Mesothelial cell of epicardium (in vitro differentiated cells): ENCODE measurements at regions not wholly inside any gene's neighbourhood (a gene's known extent, or its start where the extent isn't known, plus 50 kb on each side); places are given as distances from the start of the nearest gene placed in this dataset.

Source experiments
- DNase-seq, 2 experiments: peaks; one replicate each; pipeline ENCODE4 v3.0.0; 2021; ENCODE audit warnings: low spot score in 2 of 2; ENCODE audit not compliant: unreplicated experiment in 2 of 2
- H3K27ac Mint-ChIP-seq: 2 replicates; pipeline ENCODE4 v1.8.0; 2021; ENCODE audit warnings: mixed read lengths
- H3K27me3 Mint-ChIP-seq: 2 replicates; pipeline ENCODE4 v1.8.0; 2021; ENCODE audit warnings: low read depth, mixed read lengths
- H3K36me3 Mint-ChIP-seq: 2 replicates; pipeline ENCODE4 v1.8.0; 2021; ENCODE audit warnings: mixed read lengths
- H3K4me1 Mint-ChIP-seq: 2 replicates; pipeline ENCODE4 v1.8.0; 2021; ENCODE audit warnings: mixed read lengths
- H3K4me3 Mint-ChIP-seq: 2 replicates; pipeline ENCODE4 v1.8.0; 2021; ENCODE audit warnings: mild to moderate bottlenecking, moderate library complexity, mixed read lengths
- H3K9me3 Mint-ChIP-seq: 2 replicates; pipeline ENCODE4 v1.8.0; 2021; ENCODE audit warnings: mixed read lengths
- CTCF ChIP-seq: fragments of 200-600 bp; sonication (generic); IDR thresholded peaks from one replicate; pipeline ENCODE4 v1.5.0; 2021; ENCODE audit warnings: antibody characterized with exemption; ENCODE audit not compliant: unreplicated experiment

- H3K36me3 Mint-ChIP-seq, result no peaks in the 10 kb centered on the region
- H3K4me1 Mint-ChIP-seq, result peaks cover 19% of the 10 kb centered on the region
- no peak overlapping the region for H3K4me3 Mint-ChIP-seq
- H3K9me3 Mint-ChIP-seq, result peaks cover 2% of the 10 kb centered on the region
- no peak overlapping the region for H3K27ac Mint-ChIP-seq
- DNase-seq, result no peak
- no peak for TF ChIP-seq CTCF
- no peaks in the 10 kb centered on the region for H3K27me3 Mint-ChIP-seq
Measured at GRCh38 chr9:38233796-38234355, 158.6 kb upstream of the ALDH1B1 start.

- Mint-ChIP-seq H3K27ac (no peak overlapping the region), H3K9me3 (no peaks in the 10 kb centered on the region), H3K4me3 (no peak overlapping the region), H3K4me1 (peaks cover 24% of the 10 kb centered on the region), H3K27me3 (no peaks in the 10 kb centered on the region), H3K36me3 (no peaks in the 10 kb centered on the region)
- TF ChIP-seq CTCF, result no peak
- DNase-seq, result no peak
Measured at GRCh38 chr9:38233343-38233742, 159.2 kb upstream of the ALDH1B1 start.

GRCh38 chr9:38232895-38233294, 159.6 kb upstream of the ALDH1B1 start:
- no peaks in the 10 kb centered on the region for H3K27me3 Mint-ChIP-seq
- peaks cover 29% of the 10 kb centered on the region for H3K4me1 Mint-ChIP-seq
- no peak for DNase-seq
- H3K4me3 Mint-ChIP-seq, result no peak overlapping the region
- no peaks in the 10 kb centered on the region for H3K36me3 Mint-ChIP-seq
- TF ChIP-seq CTCF, result no peak
- no peaks in the 10 kb centered on the region for H3K9me3 Mint-ChIP-seq
- no peak overlapping the region for H3K27ac Mint-ChIP-seq

- peak overlapping the region; percentile 27 for H3K27ac Mint-ChIP-seq
- TF ChIP-seq CTCF, result no peak
- H3K9me3 Mint-ChIP-seq, result no peaks in the 10 kb centered on the region
- H3K4me3 Mint-ChIP-seq, result no peak overlapping the region
- peaks cover 37% of the 10 kb centered on the region for H3K4me1 Mint-ChIP-seq
- no peak for DNase-seq
- H3K36me3 Mint-ChIP-seq, result peaks cover 3% of the 10 kb centered on the region
- H3K27me3 Mint-ChIP-seq, result no peaks in the 10 kb centered on the region
Measured at GRCh38 chr9:38229504-38230155, 160.6 kb upstream of the SHB start.

- Mint-ChIP-seq H3K4me1 (peaks cover 37% of the 10 kb centered on the region), H3K9me3 (no peaks in the 10 kb centered on the region), H3K4me3 (no peak overlapping the region), H3K27ac (peak overlapping the region; percentile 96), H3K27me3 (no peaks in the 10 kb centered on the region), H3K36me3 (peaks cover 8% of the 10 kb centered on the region)
- DNase-seq, result no peak
- TF ChIP-seq CTCF, result no peak
Measured at GRCh38 chr9:38229104-38229500, 160.1 kb upstream of the SHB start.
